HL-60 (cell line): ENCODE measurements at regions not wholly inside any gene's neighbourhood (a gene's known extent, or its start where the extent isn't known, plus 50 kb on each side); places are given as distances from the start of the nearest gene placed in this dataset.

Source experiments
- DNase-seq, 2 experiments: peaks; one replicate each; pipeline ENCODE4 v3.0.0-alpha.2; 2010 to 2020; ENCODE audit warnings: low read depth in 1 of 2, low spot score in 1 of 2
- H3K27ac ChIP-seq: fragments of 250-450 bp; sonication (Bioruptor Pico); replicated peaks from 2 replicates; pipeline ENCODE4 v1.5.1; 2020; ENCODE audit warnings: mild to moderate bottlenecking, moderate library complexity
- H3K27me3 ChIP-seq: fragments of 250-450 bp; sonication (Bioruptor Pico); 2 replicates; pipeline ENCODE4 v1.5.1; 2021; ENCODE audit warnings: mild to moderate bottlenecking, moderate library complexity; ENCODE audit not compliant: insufficient read depth, poor library complexity, severe bottlenecking
- H3K4me3 ChIP-seq: replicated peaks from 2 replicates; pipeline ENCODE4 v1.5.1; 2011; ENCODE audit warnings: mild to moderate bottlenecking, control low read depth, low read length; ENCODE audit not compliant: insufficient read depth
- CTCF ChIP-seq: IDR thresholded peaks from one replicate; pipeline ENCODE4 v1.5.1; 2011; ENCODE audit warnings: low read length, control low read depth, inconsistent platforms; ENCODE audit not compliant: insufficient read depth
- GABPA ChIP-seq: IDR thresholded peaks from 2 replicates; pipeline ENCODE4 v1.6.1; 2012; ENCODE audit warnings: low read depth
- POLR2AphosphoS5 ChIP-seq: IDR thresholded peaks from 2 replicates; pipeline ENCODE4 v1.6.1; 2012; ENCODE audit warnings: low read depth
- REST ChIP-seq: IDR thresholded peaks from 2 replicates; pipeline ENCODE4 v1.6.1; 2012; ENCODE audit warnings: low read depth; ENCODE audit not compliant: insufficient replicate concordance
- SPI1 ChIP-seq: IDR thresholded peaks from 2 replicates; pipeline ENCODE4 v1.6.1; 2012; ENCODE audit warnings: low read depth, mild to moderate bottlenecking, borderline replicate concordance

- TF ChIP-seq SPI1 (peak; percentile 24; the same call in 1 of the 2 replicates), GABPA (no peak), POLR2AphosphoS5 (peak; percentile 21; the same call in 1 of the 2 replicates), CTCF (no peak), REST (no peak)
- peak in 1 of 2 experiments; percentile 69 for DNase-seq
- Histone ChIP-seq H3K4me3 (no peak overlapping the region), H3K27me3 (no peaks in the 10 kb centered on the region), H3K27ac (peak overlapping the region; percentile 34)
Measured at GRCh38 chr15:47362118-47362905, 355.0 kb upstream of the SEMA6D start.

GRCh38 chr15:47363653-47364052 is 353.7 kb upstream of the SEMA6D start:
- Histone ChIP-seq H3K27ac (no peak overlapping the region), H3K27me3 (no peaks in the 10 kb centered on the region), H3K4me3 (no peak overlapping the region)
- DNase-seq: no peak
- no peak for TF ChIP-seq SPI1
- no peak for TF ChIP-seq REST
- no peak for TF ChIP-seq CTCF
- no peak for TF ChIP-seq GABPA
- TF ChIP-seq POLR2AphosphoS5: no peak

GRCh38 chr15:47364230-47365141 is 352.8 kb upstream of the SEMA6D start:
- DNase-seq: no peak
- no peaks in the 10 kb centered on the region for H3K27me3 ChIP-seq
- no peak for TF ChIP-seq GABPA
- no peak for TF ChIP-seq REST
- TF ChIP-seq CTCF: no peak
- no peak; the same call in 1 of the 2 replicates for TF ChIP-seq POLR2AphosphoS5
- no peak for TF ChIP-seq SPI1
- H3K27ac ChIP-seq: no peak overlapping the region
- no peak overlapping the region for H3K4me3 ChIP-seq
